ENCODE measurements at regions not wholly inside any gene's neighbourhood (a gene's known extent, or its start where the extent isn't known, plus 50 kb on each side); places are given as distances from the start of the nearest gene placed in this dataset.

DNA sequence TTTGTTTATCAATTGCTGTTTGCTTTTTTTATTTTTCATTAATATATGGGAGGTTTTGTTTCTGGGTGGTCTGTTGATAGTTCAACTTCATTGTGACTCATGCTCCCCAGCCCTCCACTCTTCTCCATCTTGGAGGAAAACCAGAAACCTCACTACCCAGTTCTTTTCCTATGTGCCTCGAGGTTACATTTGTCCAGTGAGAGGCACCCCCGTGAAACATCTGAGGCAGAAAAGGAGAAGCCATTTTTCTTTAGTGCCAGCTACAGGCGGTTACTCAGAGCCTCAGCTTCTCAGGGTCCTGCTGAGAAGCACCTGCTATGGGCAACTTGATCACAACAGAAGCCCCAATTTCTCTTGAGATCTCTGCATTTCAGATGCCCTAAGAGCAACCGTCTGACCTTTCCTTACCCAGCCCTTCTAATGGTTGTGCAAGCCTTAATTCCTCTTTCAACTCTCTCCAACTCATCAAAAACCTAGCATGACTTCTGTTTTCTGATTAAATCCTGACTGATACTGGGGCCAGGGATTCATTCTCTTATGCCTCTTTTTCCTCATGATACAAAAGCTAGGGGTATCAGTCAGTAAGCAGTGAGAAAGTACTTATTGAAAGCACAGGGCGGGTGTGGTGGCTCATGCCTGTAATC lies 144.6 kb downstream of the ELOVL4 start:
- H3K4me1 ChIP-seq (ENCODE audit: control insufficient read depth, extremely low read depth, insufficient read depth, low read length), result no peaks in the 10 kb centered on the region
- H3K4me3 ChIP-seq (replicated peaks in 1 of 3; ENCODE audit: insufficient read depth in 1 of 3, low read depth in 1 of 3, low read length in 3 of 3), result no peak overlapping the region
- FAIRE-seq, result no peak
- H2AFZ ChIP-seq (ENCODE audit: low read depth, low read length), result no peak overlapping the region
- no peak overlapping the region for H3K9ac ChIP-seq (replicated peaks; ENCODE audit: extremely low read depth, insufficient read depth, low read length)
- intact Hi-C loops (cut with micrococcal nuclease) (no loop called here), dilution Hi-C loops (cut with MboI; ENCODE audit: extremely low pct_ligation_motif_present, low sequenced_read_pairs) (no loop called here)
- no TSS peak for BruUV-seq (replicated peaks)
- no peak overlapping the region for H3K27ac ChIP-seq (ENCODE audit: insufficient read depth, low read depth, low read length)
- no peaks in the 10 kb centered on the region for H3K36me3 ChIP-seq (ENCODE audit: control insufficient read depth in 2 of 2, extremely low read depth in 1 of 2, insufficient read depth in 2 of 2, low read length in 2 of 2)
- no peak overlapping the region for H3K4me2 ChIP-seq (ENCODE audit: insufficient read depth, low read length)
- H3K79me2 ChIP-seq (ENCODE audit: control insufficient read depth, insufficient read depth, low read length), result no peaks in the 10 kb centered on the region
- no peak for DNase-seq (ENCODE audit: low read depth, low spot score)
- H3K27me3 ChIP-seq (ENCODE audit: control insufficient read depth in 2 of 2, insufficient read depth in 2 of 2, low read length in 2 of 2), result peaks cover 3 to 6% of the 10 kb centered on the region in 2 experiments
- CTCF ChIA-PET, result no interaction called here
- no peak for TF ChIP-seq GATA2 (IDR thresholded peaks at IDR 0.05; ENCODE audit: insufficient read depth, insufficient read length, low read depth, low read length)
- no peak for TF ChIP-seq FOS (IDR thresholded peaks at IDR 0.05; ENCODE audit: borderline replicate concordance, insufficient read depth, low read length)
- TF ChIP-seq JUN (IDR thresholded peaks at IDR 0.05; ENCODE audit: borderline replicate concordance, insufficient read depth, insufficient read length, low read depth), result no peak
- no peaks in the 10 kb centered on the region for H4K20me1 ChIP-seq (replicated peaks; ENCODE audit: control insufficient read depth, extremely low read depth, insufficient read depth, low read length)
- no peaks in the 10 kb centered on the region for H3K9me1 ChIP-seq (replicated peaks; ENCODE audit: control insufficient read depth, extremely low read depth, insufficient read depth, low read length)
- POLR2A ChIA-PET, result no interaction called here
- no peaks in the 10 kb centered on the region for H3K9me3 ChIP-seq (replicated peaks; ENCODE audit: control insufficient read depth, insufficient read depth, low read length)

DNA sequence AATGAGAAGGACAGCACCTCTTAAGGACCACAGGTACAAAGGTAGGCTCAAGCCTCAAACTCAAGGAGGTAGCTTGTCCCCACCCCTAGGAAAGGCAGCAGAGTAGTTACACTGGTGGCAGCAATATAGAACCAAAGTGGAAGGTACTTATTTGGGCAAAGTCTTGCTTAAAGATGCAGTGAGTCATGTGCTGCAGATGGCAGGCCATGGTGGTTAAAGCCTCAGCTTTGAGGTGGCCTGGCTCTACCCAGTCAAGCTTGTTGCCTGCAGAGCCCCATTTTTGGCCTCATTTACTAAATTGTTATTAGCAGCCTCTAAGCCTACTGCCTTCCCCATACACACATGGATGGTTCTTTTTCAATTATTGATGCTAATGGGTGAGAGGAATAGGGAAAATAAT lies 146.0 kb downstream of the ELOVL4 start:
- H3K9ac ChIP-seq (replicated peaks; ENCODE audit: extremely low read depth, insufficient read depth, low read length), result no peak overlapping the region
- no peaks in the 10 kb centered on the region for H3K9me3 ChIP-seq (replicated peaks; ENCODE audit: control insufficient read depth, insufficient read depth, low read length)
- H3K9me1 ChIP-seq (replicated peaks; ENCODE audit: control insufficient read depth, extremely low read depth, insufficient read depth, low read length), result no peaks in the 10 kb centered on the region
- no peak overlapping the region for H3K4me2 ChIP-seq (ENCODE audit: insufficient read depth, low read length)
- peaks cover 1 to 6% of the 10 kb centered on the region in 2 experiments for H3K27me3 ChIP-seq (ENCODE audit: control insufficient read depth in 2 of 2, insufficient read depth in 2 of 2, low read length in 2 of 2)
- H2AFZ ChIP-seq (ENCODE audit: low read depth, low read length), result no peak overlapping the region
- no peak for DNase-seq (ENCODE audit: low read depth, low spot score)
- FAIRE-seq, result no peak
- intact Hi-C loops (cut with micrococcal nuclease), result no loop called here
- BruUV-seq (replicated peaks), result no TSS peak
- dilution Hi-C loops (cut with MboI; ENCODE audit: extremely low pct_ligation_motif_present, low sequenced_read_pairs), result no loop called here
- TF ChIP-seq MYC (IDR thresholded peaks at IDR 0.05; ENCODE audit: low read depth, low read length), result no peak
- TF ChIP-seq POLR2AphosphoS5 (IDR thresholded peaks at IDR 0.05; ENCODE audit: insufficient read depth, low read depth, low read length), result no peak
- no peak for TF ChIP-seq EZH2 (IDR thresholded peaks at IDR 0.05; ENCODE audit: borderline replicate concordance, low read depth, low read length, severe bottlenecking)
- TF ChIP-seq POLR2A (IDR thresholded peaks at IDR 0.05; ENCODE audit: low read depth, low read length), result no peak
- TF ChIP-seq GATA2 (IDR thresholded peaks at IDR 0.05; ENCODE audit: insufficient read depth, insufficient read length, low read depth, low read length), result no peak
- TF ChIP-seq, protein P1, sequence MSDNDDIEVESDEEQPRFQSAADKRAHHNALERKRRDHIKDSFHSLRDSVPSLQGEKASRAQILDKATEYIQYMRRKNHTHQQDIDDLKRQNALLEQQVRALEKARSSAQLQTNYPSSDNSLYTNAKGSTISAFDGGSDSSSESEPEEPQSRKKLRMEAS (IDR thresholded peaks at IDR 0.05; ENCODE audit: insufficient read depth, insufficient read length), result no peak
- TF ChIP-seq FOS (IDR thresholded peaks at IDR 0.05; ENCODE audit: borderline replicate concordance, insufficient read depth, low read length), result no peak
- TF ChIP-seq JUN (IDR thresholded peaks at IDR 0.05; ENCODE audit: borderline replicate concordance, insufficient read depth, insufficient read length, low read depth), result no peak
- TF ChIP-seq, protein P2, sequence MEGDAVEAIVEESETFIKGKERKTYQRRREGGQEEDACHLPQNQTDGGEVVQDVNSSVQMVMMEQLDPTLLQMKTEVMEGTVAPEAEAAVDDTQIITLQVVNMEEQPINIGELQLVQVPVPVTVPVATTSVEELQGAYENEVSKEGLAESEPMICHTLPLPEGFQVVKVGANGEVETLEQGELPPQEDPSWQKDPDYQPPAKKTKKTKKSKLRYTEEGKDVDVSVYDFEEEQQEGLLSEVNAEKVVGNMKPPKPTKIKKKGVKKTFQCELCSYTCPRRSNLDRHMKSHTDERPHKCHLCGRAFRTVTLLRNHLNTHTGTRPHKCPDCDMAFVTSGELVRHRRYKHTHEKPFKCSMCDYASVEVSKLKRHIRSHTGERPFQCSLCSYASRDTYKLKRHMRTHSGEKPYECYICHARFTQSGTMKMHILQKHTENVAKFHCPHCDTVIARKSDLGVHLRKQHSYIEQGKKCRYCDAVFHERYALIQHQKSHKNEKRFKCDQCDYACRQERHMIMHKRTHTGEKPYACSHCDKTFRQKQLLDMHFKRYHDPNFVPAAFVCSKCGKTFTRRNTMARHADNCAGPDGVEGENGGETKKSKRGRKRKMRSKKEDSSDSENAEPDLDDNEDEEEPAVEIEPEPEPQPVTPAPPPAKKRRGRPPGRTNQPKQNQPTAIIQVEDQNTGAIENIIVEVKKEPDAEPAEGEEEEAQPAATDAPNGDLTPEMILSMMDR (IDR thresholded peaks at IDR 0.05; ENCODE audit: extremely low read depth in 1 of 2, insufficient read depth in 1 of 2, low read depth in 1 of 2, low read length in 2 of 2), result no peak
- ChIA-PET CTCF (interaction anchor here (0.6 to 1.0 kb wide), 2 partner anchors 39 to 68 kb away, joined by 3 to 4 read pairs; no protein-coding TSS in a partner anchor), POLR2A (no interaction called here)
- no peaks in the 10 kb centered on the region for H3K79me2 ChIP-seq (ENCODE audit: control insufficient read depth, insufficient read depth, low read length)
- no peak overlapping the region for H3K27ac ChIP-seq (ENCODE audit: insufficient read depth, low read depth, low read length)
- H4K20me1 ChIP-seq (replicated peaks; ENCODE audit: control insufficient read depth, extremely low read depth, insufficient read depth, low read length), result no peaks in the 10 kb centered on the region
- H3K36me3 ChIP-seq (ENCODE audit: control insufficient read depth in 2 of 2, extremely low read depth in 1 of 2, insufficient read depth in 2 of 2, low read length in 2 of 2), result no peaks in the 10 kb centered on the region
- H3K4me1 ChIP-seq (ENCODE audit: control insufficient read depth, extremely low read depth, insufficient read depth, low read length), result no peaks in the 10 kb centered on the region
- no peak overlapping the region for H3K4me3 ChIP-seq (replicated peaks in 1 of 3; ENCODE audit: insufficient read depth in 1 of 3, low read depth in 1 of 3, low read length in 3 of 3)

Data from endothelial cell of umbilical vein (primary cell).